CD4-positive, CD25-positive, alpha-beta regulatory T cell (primary cell): ENCODE measurements at regions not wholly inside any gene's neighbourhood (a gene's known extent, or its start where the extent isn't known, plus 50 kb on each side); places are given as distances from the start of the nearest gene placed in this dataset.

Experiments used
- ATAC-seq, 2 donors: fragments of 150-1000 bp; cut with Tn5 transposase; one replicate each; pipeline ENCODE4 v1.10.0; 2021; ENCODE audit warnings: low read depth in 2 of 2, moderate number of reproducible peaks in 2 of 2, moderate library complexity in 1 of 2
- DNase-seq, 3 donors: peaks; one replicate each; pipeline versions ENCODE4 v3.0.0 to v3.0.0-alpha.2; 2012 to 2022; ENCODE audit warnings: mixed read lengths in 1 of 3
- H3K27ac ChIP-seq: one replicate; pipeline ENCODE4 v1.7.0; 2013; ENCODE audit warnings: mild to moderate bottlenecking, low read length; ENCODE audit not compliant: insufficient read depth, poor library complexity, severe bottlenecking
- H3K27me3 ChIP-seq: one replicate; pipeline ENCODE4 v1.7.0; 2013; ENCODE audit warnings: low read length; ENCODE audit not compliant: control insufficient read depth, insufficient read depth
- H3K36me3 ChIP-seq: one replicate; pipeline ENCODE4 v1.7.0; 2013; ENCODE audit warnings: mild to moderate bottlenecking, low read length, moderate library complexity; ENCODE audit not compliant: control insufficient read depth, insufficient read depth
- H3K4me1 ChIP-seq: 2 replicates; pipeline ENCODE4 v1.7.0; 2013; ENCODE audit warnings: mild to moderate bottlenecking, low read length; ENCODE audit not compliant: insufficient read depth, control insufficient read depth, poor library complexity, severe bottlenecking
- H3K4me3 ChIP-seq: one replicate; pipeline ENCODE4 v1.7.0; 2013; ENCODE audit warnings: low read depth, mild to moderate bottlenecking, low read length, moderate library complexity
- H3K9me3 ChIP-seq, 2 experiments: 1 replicate in 1 of 2; 2 replicates in 1 of 2; pipeline ENCODE4 v1.7.0; 2013; ENCODE audit warnings: low read length in 2 of 2, mild to moderate bottlenecking in 1 of 2, moderate library complexity in 1 of 2; ENCODE audit not compliant: control insufficient read depth in 2 of 2
- H3K27ac Mint-ChIP-seq, 3 donors: one replicate each; pipeline ENCODE4 v1.8.0; 2020 to 2022; ENCODE audit warnings: mild to moderate bottlenecking in 3 of 3, mixed read lengths in 3 of 3, moderate library complexity in 2 of 3
- H3K27me3 Mint-ChIP-seq: one replicate; pipeline ENCODE4 v1.8.0; 2022; ENCODE audit warnings: mild to moderate bottlenecking, mixed read lengths
- H3K36me3 Mint-ChIP-seq: one replicate; pipeline ENCODE4 v1.8.0; 2020; ENCODE audit warnings: mixed read lengths
- H3K4me1 Mint-ChIP-seq, 4 donors: one replicate each; pipeline ENCODE4 v1.8.0; 2020 to 2022; ENCODE audit warnings: mixed read lengths in 4 of 4, mild to moderate bottlenecking in 1 of 4
- H3K4me3 Mint-ChIP-seq, 4 donors: one replicate each; pipeline ENCODE4 v1.8.0; 2020 to 2022; ENCODE audit warnings: mild to moderate bottlenecking in 4 of 4, mixed read lengths in 4 of 4, moderate library complexity in 3 of 4
- H3K9me3 Mint-ChIP-seq, 7 donors: one replicate each; pipeline ENCODE4 v1.8.0; 2020 to 2022; ENCODE audit warnings: mixed read lengths in 7 of 7, mild to moderate bottlenecking in 3 of 7, moderate library complexity in 2 of 7

DNA sequence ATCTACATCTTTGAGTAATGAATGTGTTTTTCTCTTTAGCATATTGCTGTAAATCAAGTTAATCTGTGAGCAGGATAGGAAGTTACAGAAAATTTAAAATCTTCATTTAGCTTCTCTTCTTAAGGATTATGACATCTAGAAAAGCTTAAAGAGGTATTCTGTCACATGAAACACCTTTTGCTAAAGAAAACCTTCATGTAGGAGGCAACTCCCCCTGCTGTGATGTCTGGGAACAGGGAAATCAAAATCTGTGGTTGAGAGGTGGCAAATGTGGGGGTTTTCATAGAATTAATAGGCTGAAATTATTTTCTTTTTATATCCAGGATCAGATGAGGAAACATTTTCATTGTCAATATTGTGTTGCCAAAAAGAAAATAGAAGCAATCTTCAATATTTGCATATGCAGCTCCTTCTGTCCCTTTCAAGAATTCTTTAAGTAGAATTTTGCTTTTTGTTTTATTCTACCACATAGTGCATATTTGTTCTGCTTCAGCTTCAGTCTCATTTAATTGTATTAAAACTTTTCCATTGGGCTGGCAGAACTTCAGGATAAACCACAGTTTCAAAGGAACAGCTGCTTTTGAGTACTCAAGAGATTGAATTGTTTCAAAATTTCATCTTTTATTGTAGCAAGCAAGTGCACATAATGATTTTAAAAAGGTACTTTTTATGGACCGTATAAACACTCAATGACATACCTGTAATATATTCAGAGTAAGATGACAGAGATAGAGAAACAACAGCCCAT lies 128.4 kb downstream of the RAP2B start:
- ATAC-seq = no peak
- Histone ChIP-seq H3K27me3 (no peaks in the 10 kb centered on the region), H3K27ac (no peak overlapping the region), H3K4me3 (no peak overlapping the region), H3K9me3 (no peaks in the 10 kb centered on the region), H3K4me1 (peaks cover 9% of the 10 kb centered on the region), H3K36me3 (no peaks in the 10 kb centered on the region)
- Mint-ChIP-seq H3K27me3 (peaks cover 4% of the 10 kb centered on the region), H3K4me3 (no peak overlapping the region), H3K4me1 (peaks cover 9 to 39% (median 30%) of the 10 kb centered on the region in 4 donors), H3K36me3 (no peaks in the 10 kb centered on the region), H3K27ac (peak overlapping the region in 1 of 3 donors; percentile 2), H3K9me3 (no peaks in the 10 kb centered on the region)
- DNase-seq = peak in 2 of 3 donors; percentile 33 to 36

DNA sequence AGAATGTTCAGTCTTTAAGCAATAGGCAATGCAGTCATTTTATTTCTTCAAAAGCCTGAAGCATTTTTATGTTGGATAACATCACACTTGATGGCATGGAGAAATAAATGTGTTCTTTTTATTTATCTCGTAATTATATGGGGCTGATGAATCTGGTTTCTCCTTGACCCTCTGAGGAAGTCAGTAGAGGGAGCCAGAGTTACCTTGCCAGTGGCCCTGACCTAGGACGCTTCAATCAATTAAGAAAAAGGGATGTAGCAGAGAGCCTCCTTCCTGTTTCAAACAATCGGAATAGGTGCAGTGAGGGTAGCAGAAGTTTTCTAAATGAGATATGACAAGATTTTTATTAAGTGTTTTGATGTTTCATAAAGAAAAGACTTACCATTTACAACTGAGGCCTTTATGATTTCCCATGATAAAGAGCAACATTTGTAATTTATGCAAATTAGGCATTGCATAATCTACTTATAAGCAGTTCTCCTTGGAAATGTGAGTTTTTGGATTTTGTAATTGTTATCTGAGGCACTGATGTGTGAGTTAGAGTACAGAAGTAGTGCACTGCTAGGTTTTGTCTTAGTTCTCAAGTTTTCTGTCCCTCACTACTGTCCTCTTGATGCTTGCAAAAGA lies 129.1 kb downstream of the RAP2B start:
- Mint-ChIP-seq H3K9me3 (no peaks in the 10 kb centered on the region), H3K27me3 (peaks cover 8% of the 10 kb centered on the region), H3K4me3 (peak overlapping the region in 1 of 4 donors; percentile 10), H3K36me3 (no peaks in the 10 kb centered on the region), H3K27ac (peak overlapping the region in 1 of 3 donors; percentile 2), H3K4me1 (peaks cover 5 to 32% (median 24%) of the 10 kb centered on the region in 4 donors)
- Histone ChIP-seq H3K9me3 (no peaks in the 10 kb centered on the region), H3K4me1 (peaks cover 4% of the 10 kb centered on the region), H3K36me3 (no peaks in the 10 kb centered on the region), H3K27ac (no peak overlapping the region), H3K27me3 (no peaks in the 10 kb centered on the region), H3K4me3 (no peak overlapping the region)
- peak in 1 of 3 donors; percentile 42 for DNase-seq
- ATAC-seq = peak; percentile 37 to 56

DNA sequence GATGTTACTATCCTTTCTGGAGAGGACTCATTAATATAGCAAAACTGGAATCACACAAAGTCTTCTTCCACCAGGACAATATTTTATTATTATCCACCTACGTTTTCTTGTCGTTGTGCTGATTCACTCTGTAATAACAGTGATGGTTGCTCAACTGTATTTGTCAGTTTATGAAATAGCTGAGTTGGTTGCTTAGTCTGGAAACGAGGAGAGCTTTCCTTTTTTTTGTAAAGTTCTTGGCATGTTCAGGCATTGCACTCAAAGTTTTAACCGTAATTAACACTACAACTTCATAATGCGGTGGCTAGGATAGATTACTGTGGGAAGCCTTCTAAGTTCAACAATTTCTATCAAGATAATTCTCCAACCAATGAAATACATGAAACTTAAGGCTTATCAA lies 131.2 kb downstream of the RAP2B start:
- Mint-ChIP-seq H3K27me3 (peaks cover 15% of the 10 kb centered on the region), H3K4me3 (no peak overlapping the region), H3K27ac (no peak overlapping the region), H3K36me3 (no peaks in the 10 kb centered on the region), H3K9me3 (no peaks in the 10 kb centered on the region), H3K4me1 (peaks cover 0 to 25% (median 14%) of the 10 kb centered on the region in 4 donors)
- Histone ChIP-seq H3K27me3 (peaks cover 2% of the 10 kb centered on the region), H3K36me3 (no peaks in the 10 kb centered on the region), H3K9me3 (no peaks in the 10 kb centered on the region), H3K4me1 (peaks cover 4% of the 10 kb centered on the region), H3K4me3 (no peak overlapping the region), H3K27ac (no peak overlapping the region)
- no peak for ATAC-seq
- DNase-seq = no peak

DNA sequence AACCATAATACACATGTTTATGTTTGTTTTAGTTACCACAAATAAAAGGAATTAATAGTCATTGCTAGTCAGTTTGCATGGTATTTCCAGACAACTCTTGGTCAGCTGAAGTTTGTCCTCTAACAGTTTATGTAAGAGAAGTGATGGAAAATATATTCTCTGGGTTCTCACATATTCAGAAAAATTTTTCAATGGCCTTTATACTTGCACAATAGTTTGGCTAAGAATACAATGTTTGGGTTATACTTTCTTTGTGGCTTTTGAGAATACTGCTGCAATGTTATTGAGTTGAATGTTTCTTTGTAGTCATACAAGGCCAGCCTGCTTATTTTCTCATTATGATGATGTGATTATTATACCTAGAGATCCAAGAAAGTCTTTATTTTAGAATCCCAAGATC lies 133.9 kb downstream of the RAP2B start:
- Mint-ChIP-seq H3K4me3 (no peak overlapping the region), H3K9me3 (no peaks in the 10 kb centered on the region), H3K36me3 (no peaks in the 10 kb centered on the region), H3K27ac (no peak overlapping the region), H3K4me1 (peaks cover 0 to 7% (median 3%) of the 10 kb centered on the region in 4 donors), H3K27me3 (peaks cover 14% of the 10 kb centered on the region)
- Histone ChIP-seq H3K4me3 (no peak overlapping the region), H3K9me3 (no peaks in the 10 kb centered on the region), H3K27ac (no peak overlapping the region), H3K36me3 (no peaks in the 10 kb centered on the region), H3K27me3 (peaks cover 7% of the 10 kb centered on the region), H3K4me1 (peaks cover 3% of the 10 kb centered on the region)
- no peak for ATAC-seq
- DNase-seq = no peak

DNA sequence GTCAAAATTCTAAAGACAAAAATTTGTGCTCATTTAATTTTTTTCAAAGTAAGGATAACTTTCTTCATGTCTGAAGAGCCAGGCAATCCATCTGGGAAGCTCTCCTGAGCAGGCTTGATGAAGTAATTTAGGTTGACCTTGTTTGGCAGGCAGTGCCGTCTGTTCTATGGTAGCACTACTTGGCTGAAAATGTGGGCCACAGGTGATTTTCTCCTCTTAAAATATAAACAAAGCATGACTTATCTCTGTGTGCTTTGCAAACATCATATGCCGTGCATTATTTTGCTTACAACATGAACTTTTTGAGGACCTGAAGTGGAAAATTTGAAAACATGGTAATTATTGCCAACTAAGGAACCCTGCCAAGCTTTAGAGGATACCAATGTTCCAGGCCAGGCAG lies 143.2 kb downstream of the RAP2B start:
- H3K4me3 Mint-ChIP-seq = no peak overlapping the region
- no peaks in the 10 kb centered on the region for H3K9me3 ChIP-seq
- H3K27me3 Mint-ChIP-seq = peaks cover 10% of the 10 kb centered on the region
- no peaks in the 10 kb centered on the region for H3K36me3 Mint-ChIP-seq
- no peaks in the 10 kb centered on the region for H3K36me3 ChIP-seq
- peaks cover 4% of the 10 kb centered on the region for H3K27me3 ChIP-seq
- ATAC-seq (no peak), DNase-seq (no peak)
- no peaks in the 10 kb centered on the region for H3K4me1 ChIP-seq
- H3K4me3 ChIP-seq = no peak overlapping the region
- peaks cover 0 to 2% (median 0%) of the 10 kb centered on the region in 7 donors for H3K9me3 Mint-ChIP-seq
- no peak overlapping the region for H3K27ac Mint-ChIP-seq
- H3K27ac ChIP-seq = no peak overlapping the region
- H3K4me1 Mint-ChIP-seq = no peaks in the 10 kb centered on the region

DNA sequence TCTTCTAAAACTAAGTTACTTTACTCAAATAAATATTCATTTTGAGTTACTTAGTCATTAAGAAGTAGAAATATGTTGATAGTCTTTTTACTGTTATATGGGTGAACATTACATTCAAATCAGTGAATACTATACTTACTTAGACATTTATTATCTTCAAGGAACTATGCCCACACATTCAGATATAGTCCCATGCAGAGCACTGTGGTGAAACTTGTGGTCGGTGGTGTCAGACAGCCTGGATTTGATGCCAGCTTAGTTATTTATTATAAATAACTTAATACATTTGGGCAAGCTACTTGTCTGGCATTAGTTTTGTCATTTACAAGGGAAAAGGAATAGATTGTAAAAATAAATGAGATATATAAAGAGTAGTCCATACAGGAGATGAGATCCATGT lies 149.5 kb downstream of the RAP2B start:
- no peaks in the 10 kb centered on the region for H3K36me3 ChIP-seq
- Mint-ChIP-seq H3K27me3 (peaks cover 12% of the 10 kb centered on the region), H3K27ac (no peak overlapping the region), H3K4me3 (no peak overlapping the region), H3K36me3 (no peaks in the 10 kb centered on the region), H3K9me3 (peaks cover 0 to 2% (median 0%) of the 10 kb centered on the region in 7 donors), H3K4me1 (peaks cover 0 to 4% (median 0%) of the 10 kb centered on the region in 4 donors)
- no peaks in the 10 kb centered on the region for H3K9me3 ChIP-seq
- H3K4me3 ChIP-seq = no peak overlapping the region
- DNase-seq = no peak
- ATAC-seq = no peak
- H3K27me3 ChIP-seq = peaks cover 8% of the 10 kb centered on the region
- H3K4me1 ChIP-seq = no peaks in the 10 kb centered on the region
- H3K27ac ChIP-seq = no peak overlapping the region

DNA sequence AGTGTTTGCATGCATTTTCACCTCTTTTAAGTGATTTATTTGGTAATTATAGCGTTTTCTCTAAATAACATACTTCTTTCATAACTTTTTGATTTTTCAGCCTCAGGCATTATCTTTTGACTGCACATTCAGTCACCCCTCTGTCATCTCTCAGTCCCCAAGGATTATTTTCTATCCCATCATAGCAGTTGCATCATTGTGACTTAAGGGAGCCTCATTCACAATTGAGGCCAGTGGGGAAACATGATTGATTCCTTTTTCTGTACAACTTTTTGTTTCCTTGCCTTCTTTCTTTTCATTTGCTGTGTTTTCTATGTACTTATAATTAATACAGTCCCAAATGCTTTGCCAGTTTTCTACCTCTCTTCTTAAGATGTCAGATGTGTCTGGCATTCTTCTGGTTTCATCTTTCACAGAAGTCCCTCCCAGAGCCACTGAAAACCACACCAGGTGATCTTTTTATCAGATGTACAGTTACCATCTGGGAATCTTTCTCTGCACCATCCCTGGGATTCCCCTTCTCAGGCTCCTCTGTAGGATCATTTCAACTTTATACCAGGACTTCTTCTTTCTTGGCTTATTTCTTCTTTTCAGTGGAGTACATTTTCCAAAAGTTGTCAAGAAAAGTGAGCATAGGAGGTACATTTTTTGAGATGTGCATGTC lies 151.4 kb downstream of the RAP2B start:
- Mint-ChIP-seq H3K9me3 (peaks cover 0 to 2% (median 0%) of the 10 kb centered on the region in 7 donors), H3K36me3 (no peaks in the 10 kb centered on the region), H3K27me3 (peaks cover 14% of the 10 kb centered on the region), H3K4me1 (peaks cover 0 to 4% (median 0%) of the 10 kb centered on the region in 4 donors), H3K27ac (peak overlapping the region in 1 of 3 donors; percentile 38), H3K4me3 (no peak overlapping the region)
- H3K27me3 ChIP-seq = peaks cover 4% of the 10 kb centered on the region
- ATAC-seq = no peak
- no peak for DNase-seq
- no peak overlapping the region for H3K27ac ChIP-seq
- no peak overlapping the region for H3K4me3 ChIP-seq
- H3K36me3 ChIP-seq = no peaks in the 10 kb centered on the region
- no peaks in the 10 kb centered on the region for H3K4me1 ChIP-seq
- no peaks in the 10 kb centered on the region for H3K9me3 ChIP-seq
